NCI-H146 treated with DMSO at 0.1 percent for 48 hours (cell line): ENCODE measurements at regions not wholly inside any gene's neighbourhood (a gene's known extent, or its start where the extent isn't known, plus 50 kb on each side); places are given as distances from the start of the nearest gene placed in this dataset.

Experiments used
- DNase-seq: peaks from one replicate; lab custom pipeline; 2025; ENCODE audit not compliant: unreplicated experiment; lab: John Stamatoyannopoulos, UW

DNA sequence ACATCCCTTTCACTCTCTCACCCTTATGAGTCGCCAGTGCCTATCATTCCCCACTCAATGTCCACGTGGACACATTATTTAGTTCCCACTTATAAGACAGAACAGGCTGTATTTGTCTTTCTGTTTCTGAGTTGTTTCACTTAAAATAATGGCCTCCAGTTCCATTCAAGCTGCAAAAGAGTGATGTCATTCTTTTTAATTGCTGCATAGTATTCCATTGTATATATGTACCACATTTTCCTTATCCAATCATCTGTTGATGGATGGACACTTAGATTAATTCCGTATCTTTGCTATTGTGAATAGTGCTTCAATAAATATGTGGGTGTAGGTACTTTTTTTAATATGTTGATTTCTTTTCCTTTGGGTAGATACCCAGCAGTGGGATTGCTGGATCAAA is 79.1 kb downstream of the ZNF365 start:
- no peak for DNase-seq

- DNase-seq: no peak
Measured at GRCh38 chr10:62454687-62455397, 80.7 kb downstream of the ZNF365 start.

- DNase-seq: no peak
Measured at GRCh38 chr10:62456611-62457101, 82.5 kb downstream of the ZNF365 start.

DNA sequence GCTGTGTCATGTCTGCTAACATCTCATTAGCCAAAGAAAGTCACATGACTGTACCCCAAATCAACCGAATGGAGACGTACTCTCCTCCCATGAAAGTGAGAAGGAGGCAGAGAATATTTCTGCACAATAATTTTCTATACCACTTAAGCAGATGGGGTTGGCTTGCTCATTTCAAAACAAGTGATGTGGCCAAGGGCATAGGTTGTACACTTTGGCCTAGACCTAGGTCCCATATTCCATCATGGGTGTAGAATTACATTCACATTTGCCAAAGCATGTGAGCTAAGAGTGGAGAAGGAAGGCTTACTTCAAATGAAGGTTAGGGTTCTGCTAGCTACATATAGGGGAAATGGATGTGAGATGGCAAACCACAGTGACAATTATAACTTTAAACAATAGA is 83.0 kb downstream of the ZNF365 start:
- no peak for DNase-seq

- no peak for DNase-seq
Measured at GRCh38 chr10:62457598-62457997, 83.4 kb downstream of the ZNF365 start.

GRCh38 chr10:62459072-62459471 is 84.9 kb downstream of the ZNF365 start:
- DNase-seq: no peak

GRCh38 chr10:62459500-62459899 is 85.3 kb downstream of the ZNF365 start:
- no peak for DNase-seq

DNA sequence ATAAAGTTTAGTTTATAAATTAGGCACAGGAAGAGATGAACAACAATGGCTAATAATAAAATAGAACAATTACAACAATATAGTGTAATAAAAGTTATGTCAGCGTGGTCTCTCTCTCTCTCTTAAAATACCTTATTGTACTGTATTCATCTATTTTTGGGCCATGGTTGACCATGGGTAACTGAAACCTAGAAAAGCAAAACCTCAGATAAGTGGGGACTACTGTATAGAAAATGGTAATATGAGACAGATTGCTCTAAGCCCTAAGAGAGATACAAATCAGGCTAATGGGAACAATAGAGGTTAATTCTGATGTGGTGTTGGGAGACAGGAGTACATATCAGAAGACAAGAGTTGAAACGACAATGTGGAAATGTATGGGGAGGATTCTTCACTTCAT is 86.2 kb downstream of the ZNF365 start:
- no peak for DNase-seq

GRCh38 chr10:62461120-62461519 is 87.0 kb downstream of the ZNF365 start:
- no peak for DNase-seq

DNA sequence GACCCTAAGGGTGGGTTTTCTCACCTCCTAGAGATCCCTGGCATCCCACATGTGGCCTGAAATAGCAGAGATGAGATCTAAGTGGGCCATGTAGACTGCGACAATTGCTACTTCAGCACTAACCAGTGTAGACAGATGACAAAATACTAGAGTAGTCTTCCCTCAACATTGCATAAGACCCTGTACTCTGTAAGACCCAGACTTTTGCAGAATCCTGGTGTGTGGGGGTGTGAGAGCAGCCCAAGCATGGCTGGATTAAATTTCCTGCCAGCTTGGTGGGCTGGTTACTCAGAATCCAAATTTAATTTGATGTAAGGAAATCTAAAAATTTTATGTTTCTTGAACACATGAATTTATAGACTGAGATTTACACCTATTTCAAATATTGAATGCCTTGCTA is 88.3 kb downstream of the ZNF365 start:
- no peak for DNase-seq

DNA sequence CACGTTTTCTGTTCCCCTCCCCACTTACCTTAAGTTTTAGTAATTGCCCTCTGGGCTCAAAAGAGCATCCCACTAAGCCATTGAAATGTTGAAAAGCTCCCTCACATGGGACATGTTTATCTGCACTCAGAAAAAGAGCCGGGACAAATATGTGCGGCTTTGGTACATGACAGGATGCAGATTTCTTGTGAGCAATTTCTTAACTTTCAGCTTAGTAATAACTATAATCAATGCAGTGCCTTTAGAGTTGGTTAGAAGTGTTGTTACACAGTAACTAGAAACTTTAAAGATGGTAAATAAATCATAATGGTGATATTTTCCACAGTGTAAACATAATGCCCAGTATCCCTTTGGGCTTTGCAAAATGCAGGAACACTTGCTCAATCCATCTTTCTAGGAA is 89.2 kb downstream of the ZNF365 start:
- DNase-seq: no peak

DNA sequence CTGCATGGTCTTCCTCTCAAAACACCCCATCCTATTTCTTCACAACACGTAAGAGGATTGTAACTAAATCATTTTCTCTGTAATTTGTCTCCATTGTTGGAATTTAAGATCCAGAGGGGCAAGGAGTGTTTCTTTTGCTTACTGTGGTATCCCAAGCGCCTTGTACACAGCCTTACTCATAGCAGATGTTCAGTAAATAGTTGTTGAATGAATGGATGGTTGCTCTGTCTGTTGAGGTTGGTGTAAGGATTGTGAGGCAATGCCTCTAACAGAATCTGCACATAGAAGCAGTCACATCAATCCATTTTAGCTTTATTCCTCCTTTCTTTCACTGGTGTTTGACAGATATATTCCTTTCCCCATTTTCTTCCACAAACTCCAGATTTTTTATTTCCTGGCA is 90.1 kb downstream of the ZNF365 start:
- no peak for DNase-seq

DNA sequence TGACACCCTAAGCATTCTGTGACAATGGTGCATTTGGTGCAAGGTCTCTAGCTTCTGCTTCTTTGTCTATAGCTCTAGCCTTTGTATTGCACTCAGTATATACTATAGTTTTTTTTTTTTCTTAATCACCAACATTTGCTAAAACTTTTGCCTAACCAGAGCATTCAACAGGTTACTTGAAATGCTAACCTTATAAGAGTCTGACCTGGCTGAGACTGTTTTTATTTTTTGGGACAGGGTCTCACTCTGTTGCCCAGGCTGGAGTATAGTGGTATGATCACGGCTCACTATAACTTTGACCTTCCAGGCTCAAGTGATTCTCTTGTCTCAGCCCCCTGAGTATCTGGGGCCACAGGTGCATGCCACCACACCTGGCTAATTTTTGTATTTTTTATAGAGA is 92.4 kb downstream of the ZNF365 start:
- DNase-seq: no peak

- no peak for DNase-seq
Measured at GRCh38 chr10:62467527-62467926, 93.4 kb downstream of the ZNF365 start.

- DNase-seq: no peak
Measured at GRCh38 chr10:62471711-62472110, 97.5 kb downstream of the ZNF365 start.

DNA sequence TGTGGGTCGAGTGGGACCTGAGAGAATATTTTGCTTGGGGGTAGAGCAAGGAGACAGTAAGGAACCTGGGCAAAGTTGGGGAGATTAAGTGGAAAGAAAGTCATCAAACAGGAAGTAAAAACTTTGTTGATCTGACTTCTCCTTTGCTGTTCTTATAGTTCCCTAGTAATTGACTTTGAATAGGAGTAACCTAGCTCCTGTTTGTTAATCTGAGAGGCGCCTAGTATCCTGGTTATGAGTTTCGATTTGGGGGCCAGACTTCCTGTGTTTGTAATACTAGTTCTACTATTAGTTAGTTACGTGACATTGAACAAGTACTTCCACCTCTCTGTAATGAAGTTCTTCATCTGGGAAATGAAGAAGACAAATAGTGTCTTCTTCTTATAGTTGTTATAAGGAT is 99.1 kb downstream of the ZNF365 start:
- DNase-seq: no peak

GRCh38 chr10:62475551-62475950 is 101.4 kb downstream of the ZNF365 start:
- no peak for DNase-seq

- DNase-seq: no peak
Measured at GRCh38 chr10:62479523-62479922, 105.4 kb downstream of the ZNF365 start.

- no peak for DNase-seq
Measured at GRCh38 chr10:62480196-62480595, 106.0 kb downstream of the ZNF365 start.

DNA sequence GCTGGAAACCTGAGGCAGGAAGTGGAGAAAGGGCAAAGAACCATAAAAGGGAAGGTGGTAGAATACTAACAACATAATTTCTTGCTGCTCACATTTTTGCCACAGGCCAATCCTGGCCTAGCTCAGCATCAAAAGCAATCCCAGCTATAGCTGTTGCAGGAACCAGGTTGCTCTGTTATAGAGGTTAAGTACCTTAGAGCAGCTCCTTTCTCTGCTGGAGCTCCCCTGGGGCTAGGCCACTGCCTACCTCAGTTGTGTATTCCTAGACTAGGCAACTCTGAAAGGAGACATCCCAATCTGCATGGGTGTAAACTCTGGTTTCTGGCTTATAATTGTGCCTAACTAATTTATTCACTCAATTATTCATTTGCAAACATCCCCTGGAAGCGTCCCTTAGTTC is 108.4 kb downstream of the ZNF365 start:
- DNase-seq: no peak

DNA sequence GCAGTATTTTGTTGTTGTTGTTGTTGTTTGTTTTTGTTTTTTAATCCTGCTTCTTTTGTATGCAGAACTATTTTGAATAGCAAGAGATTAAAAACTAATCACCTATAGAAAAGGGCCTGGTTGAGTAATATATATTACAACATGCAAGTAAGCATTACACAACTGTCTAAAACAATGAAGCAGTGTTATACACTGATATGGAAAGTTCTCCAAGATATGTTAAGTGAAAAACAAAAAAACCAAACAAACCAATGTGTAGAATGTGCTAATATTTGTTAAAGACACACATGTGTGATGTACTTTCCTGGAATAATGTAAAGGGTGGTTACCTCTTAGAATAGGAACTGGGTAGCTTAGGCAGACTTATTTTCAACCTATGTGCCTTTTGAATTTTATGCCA is 117.4 kb downstream of the ZNF365 start:
- DNase-seq: no peak

DNA sequence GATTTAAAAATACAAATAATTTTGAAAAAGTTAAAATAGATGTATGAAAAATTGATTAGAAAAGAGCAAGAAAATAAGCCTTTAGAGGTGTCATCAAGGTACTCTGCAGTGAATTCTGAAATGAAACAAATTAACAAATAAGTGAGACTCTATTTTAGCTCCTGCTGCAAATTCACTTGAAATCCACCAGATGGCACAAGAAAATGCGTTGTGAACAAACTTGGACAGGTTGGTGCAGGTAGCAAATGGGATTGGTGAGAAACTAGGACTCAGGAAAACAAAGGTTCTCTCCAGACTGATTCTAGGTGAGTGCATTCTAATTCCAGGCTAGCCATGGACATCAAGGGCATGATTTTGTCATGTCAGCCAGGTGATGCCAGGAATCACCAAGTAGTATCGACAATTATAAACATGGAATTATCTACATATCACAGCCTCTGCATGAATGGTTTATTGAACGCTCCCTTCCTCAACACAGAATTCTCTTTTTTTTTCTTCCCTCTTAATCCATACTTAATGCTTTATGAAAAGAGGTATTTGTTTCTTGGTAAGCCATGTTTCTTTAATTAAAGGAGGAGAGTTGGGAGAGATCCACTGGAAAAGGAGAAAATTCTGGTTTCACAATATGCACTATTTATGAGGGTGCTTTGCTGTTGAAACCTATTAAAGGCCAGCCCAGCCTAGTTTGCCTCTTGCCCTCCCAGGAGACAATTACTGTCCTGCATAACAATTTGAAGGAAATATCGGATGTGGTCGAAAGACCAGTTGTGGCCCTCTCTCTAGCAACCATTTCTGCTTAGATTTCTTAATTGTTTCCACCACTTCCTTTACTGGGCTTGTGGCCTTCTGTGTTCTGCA is 118.1 kb downstream of the ZNF365 start:
- no peak for DNase-seq

DNA sequence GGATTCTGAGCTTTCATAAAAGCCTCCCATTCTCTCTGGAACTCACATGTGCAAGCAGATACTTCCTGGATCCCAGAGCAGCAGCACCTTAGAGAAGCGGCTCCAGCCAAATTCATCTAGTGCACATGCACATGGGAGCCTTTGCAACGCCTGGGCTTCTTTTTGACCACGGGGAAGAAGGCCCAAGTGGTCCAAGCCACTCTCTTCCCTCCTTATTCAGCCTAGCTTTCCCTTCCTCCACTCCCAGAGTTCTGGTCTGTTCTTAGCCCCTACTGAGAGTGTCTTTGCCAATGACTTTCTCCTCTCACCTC is 118.7 kb downstream of the ZNF365 start:
- no peak for DNase-seq
